Kidney (tissue), 13 donors: ENCODE measurements at regions not wholly inside any gene's neighbourhood (a gene's known extent, or its start where the extent isn't known, plus 50 kb on each side); places are given as distances from the start of the nearest gene placed in this dataset.
A peak's percentile ranks its signal among the peaks of the same experiment; 100 is the strongest.
"Not testable (repeated sequence)": the region's sequence is repeated elsewhere in the genome, so short reads cannot be mapped to it uniquely, and the experiment has no call there.

ENCODE experiments used
- DNase-seq, 5 donors: peaks; one replicate each; pipeline ENCODE4 v3.0.0-alpha.2; 2013 to 2020
- FAIRE-seq: peaks from 2 replicates; lab custom pipeline; 2012; peaks lifted over from hg19 to GRCh38; lab: Jason Lieb, UNC
- H3K27ac ChIP-seq, 2 donors: one replicate each; pipeline ENCODE4 v1.7.0; 2013; ENCODE audit warnings: low read depth in 2 of 2, low read length in 2 of 2, inconsistent platforms in 1 of 2
- H3K27me3 ChIP-seq: one replicate; pipeline ENCODE4 v1.7.1; 2013; ENCODE audit warnings: low read length, inconsistent platforms; ENCODE audit not compliant: control insufficient read depth, insufficient read depth
- H3K36me3 ChIP-seq, 3 donors: one replicate each; pipeline versions ENCODE4 v1.7.0 to v1.7.1; 2013; ENCODE audit warnings: low read length in 3 of 3, control low read depth in 1 of 3, inconsistent platforms in 1 of 3; ENCODE audit not compliant: insufficient read depth in 3 of 3, control insufficient read depth in 2 of 3
- H3K4me1 ChIP-seq, 3 donors: one replicate each; pipeline versions ENCODE4 v1.7.0 to v1.7.1; 2013; ENCODE audit warnings: low read length in 3 of 3, inconsistent platforms in 1 of 3, low read depth in 1 of 3; ENCODE audit not compliant: control insufficient read depth in 2 of 3, insufficient read depth in 2 of 3
- H3K4me3 ChIP-seq, 3 donors: one replicate each; pipeline versions ENCODE4 v1.7.0 to v1.8.1; 2013; ENCODE audit warnings: low read length in 3 of 3, control low read depth in 1 of 3, inconsistent platforms in 1 of 3
- H3K9ac ChIP-seq, 3 donors: one replicate each; pipeline versions ENCODE4 v1.7.0 to v1.7.1; 2013; ENCODE audit warnings: low read length in 3 of 3, control low read depth in 1 of 3, inconsistent platforms in 1 of 3
- H3K9me3 ChIP-seq, 3 donors: one replicate each; pipeline versions ENCODE4 v1.7.0 to v1.7.1; 2013; ENCODE audit warnings: low read length in 3 of 3, control low read depth in 1 of 3, inconsistent platforms in 1 of 3; ENCODE audit not compliant: control insufficient read depth in 2 of 3, insufficient read depth in 1 of 3
- intact Hi-C: fragments of 100-400 bp; cut with DNase I; formaldehyde crosslinking; loops from one replicate; pipeline ENCODE4 v1.11.1; 2022
- TF ChIP-seq, protein P1 (sequence below): IDR thresholded peaks from 3 replicates; pipeline ENCODE4 v1.5.1; 2012; ENCODE audit warnings: mild to moderate bottlenecking, moderate library complexity, borderline replicate concordance; ENCODE audit not compliant: insufficient read depth; ENCODE audit errors: extremely low read depth
- donor health status: control.
- donor health status: control.
- donor health status: control.
- donor health status: control.
- donor health status: control.
- donor health status: DM: yes; HTN: yes; CAD: no.
- donor health status: Normal renal cell carcinoma (clear cell type).

DNA sequence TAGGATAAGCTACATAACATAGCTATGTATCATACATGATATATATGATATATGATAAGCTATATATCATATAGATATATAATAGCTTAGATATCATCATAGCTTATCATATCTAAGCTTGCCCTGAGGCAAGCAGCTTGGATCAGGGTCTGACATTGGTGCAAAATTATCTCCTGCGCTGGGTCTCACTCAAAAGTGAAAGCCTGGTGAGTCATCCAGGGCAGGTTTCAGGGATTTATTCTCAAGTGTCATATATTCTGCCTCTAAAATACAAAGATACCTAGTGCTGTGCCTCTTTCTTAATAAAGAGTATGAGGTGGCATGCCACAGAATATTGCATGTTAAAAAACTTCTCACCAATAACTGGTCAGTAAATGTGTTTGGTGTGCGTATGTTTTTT is 105.9 kb downstream of the CDC14C start:
- intact Hi-C loops, result no loop called here
- no peaks in the 10 kb centered on the region for H3K36me3 ChIP-seq
- FAIRE-seq (no peak), DNase-seq (no peak)
- no peak overlapping the region for H3K27ac ChIP-seq
- H3K4me3 ChIP-seq, result no peak overlapping the region
- no peak overlapping the region for H3K9ac ChIP-seq
- no peaks in the 10 kb centered on the region for H3K27me3 ChIP-seq
- H3K9me3 ChIP-seq, result no peaks in the 10 kb centered on the region
- H3K4me1 ChIP-seq, result no peaks in the 10 kb centered on the region
- TF ChIP-seq, protein P1, sequence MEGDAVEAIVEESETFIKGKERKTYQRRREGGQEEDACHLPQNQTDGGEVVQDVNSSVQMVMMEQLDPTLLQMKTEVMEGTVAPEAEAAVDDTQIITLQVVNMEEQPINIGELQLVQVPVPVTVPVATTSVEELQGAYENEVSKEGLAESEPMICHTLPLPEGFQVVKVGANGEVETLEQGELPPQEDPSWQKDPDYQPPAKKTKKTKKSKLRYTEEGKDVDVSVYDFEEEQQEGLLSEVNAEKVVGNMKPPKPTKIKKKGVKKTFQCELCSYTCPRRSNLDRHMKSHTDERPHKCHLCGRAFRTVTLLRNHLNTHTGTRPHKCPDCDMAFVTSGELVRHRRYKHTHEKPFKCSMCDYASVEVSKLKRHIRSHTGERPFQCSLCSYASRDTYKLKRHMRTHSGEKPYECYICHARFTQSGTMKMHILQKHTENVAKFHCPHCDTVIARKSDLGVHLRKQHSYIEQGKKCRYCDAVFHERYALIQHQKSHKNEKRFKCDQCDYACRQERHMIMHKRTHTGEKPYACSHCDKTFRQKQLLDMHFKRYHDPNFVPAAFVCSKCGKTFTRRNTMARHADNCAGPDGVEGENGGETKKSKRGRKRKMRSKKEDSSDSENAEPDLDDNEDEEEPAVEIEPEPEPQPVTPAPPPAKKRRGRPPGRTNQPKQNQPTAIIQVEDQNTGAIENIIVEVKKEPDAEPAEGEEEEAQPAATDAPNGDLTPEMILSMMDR, result no peak

DNA sequence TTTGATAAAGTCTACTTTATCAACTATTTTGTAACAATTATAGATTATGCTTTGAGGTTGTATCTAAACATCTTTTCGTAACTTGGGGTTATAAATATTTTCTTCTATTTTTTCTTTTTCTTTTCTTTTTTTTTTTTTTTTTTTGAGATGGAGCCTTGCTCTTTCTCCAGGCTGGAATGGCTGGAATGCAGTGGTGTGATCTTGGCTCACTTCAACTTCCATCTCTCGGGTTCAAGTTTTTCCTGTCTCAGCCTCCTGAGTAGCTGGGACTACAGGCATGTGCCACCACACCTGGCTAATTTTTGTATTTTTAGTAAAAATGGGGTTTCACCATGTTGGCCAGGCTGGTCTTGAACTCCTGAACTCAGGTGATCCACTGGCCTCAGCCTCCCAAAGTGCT is 108.8 kb downstream of the CDC14C start:
- H3K9ac ChIP-seq, H3K9me3 ChIP-seq, H3K27me3 ChIP-seq, H3K4me1 ChIP-seq, DNase-seq, H3K36me3 ChIP-seq, H3K27ac ChIP-seq, FAIRE-seq, H3K4me3 ChIP-seq, intact Hi-C loops: not testable (repeated sequence)

DNA sequence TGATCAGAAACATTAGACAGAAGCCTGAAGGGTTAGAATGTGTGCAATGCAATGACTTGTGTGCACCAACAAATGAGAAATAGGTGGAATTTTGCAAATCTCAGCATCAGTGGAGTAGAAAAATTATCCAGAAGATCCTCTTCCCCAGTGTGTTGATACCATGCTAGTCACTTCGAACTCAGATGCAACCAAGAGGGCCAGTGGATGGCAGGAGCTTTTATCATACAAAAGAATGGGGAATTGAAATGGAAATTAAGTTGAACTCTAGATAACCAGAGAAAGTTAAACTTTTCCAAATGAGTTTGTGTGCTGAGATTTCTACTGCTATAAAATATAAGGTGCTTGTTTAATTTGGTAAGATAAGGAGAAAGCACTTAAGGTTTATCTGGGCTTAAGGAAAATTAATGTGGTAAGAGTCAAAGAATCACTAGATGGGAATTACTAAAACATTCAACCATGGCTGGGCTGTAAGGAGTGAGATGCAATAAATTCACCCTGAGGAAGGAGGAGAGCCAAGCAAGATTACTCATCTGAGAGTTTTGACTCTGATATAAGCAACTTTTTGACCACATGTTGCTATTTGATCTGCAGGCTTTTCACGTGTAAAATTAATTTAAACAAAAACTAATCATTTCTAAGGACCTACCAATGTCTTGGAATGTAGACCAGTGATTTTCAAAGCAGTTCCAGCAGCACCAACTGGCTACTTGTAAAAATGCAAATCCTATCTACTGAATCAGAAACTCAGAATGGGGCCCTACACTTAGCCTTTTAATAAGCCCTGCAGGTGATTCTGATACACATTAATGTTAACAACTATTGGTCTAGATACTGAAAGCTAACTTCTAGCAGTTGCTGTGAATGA is 113.2 kb downstream of the CDC14C start:
- intact Hi-C loops, result no loop called here
- Histone ChIP-seq H3K27ac (no peak overlapping the region), H3K9ac (no peak overlapping the region), H3K4me3 (no peak overlapping the region), H3K9me3 (no peaks in the 10 kb centered on the region), H3K4me1 (no peaks in the 10 kb centered on the region), H3K36me3 (no peaks in the 10 kb centered on the region), H3K27me3 (no peaks in the 10 kb centered on the region)
- no peak for FAIRE-seq
- peak in 1 of 5 donors; percentile 29 for DNase-seq
- TF ChIP-seq, protein P1, result no peak

DNA sequence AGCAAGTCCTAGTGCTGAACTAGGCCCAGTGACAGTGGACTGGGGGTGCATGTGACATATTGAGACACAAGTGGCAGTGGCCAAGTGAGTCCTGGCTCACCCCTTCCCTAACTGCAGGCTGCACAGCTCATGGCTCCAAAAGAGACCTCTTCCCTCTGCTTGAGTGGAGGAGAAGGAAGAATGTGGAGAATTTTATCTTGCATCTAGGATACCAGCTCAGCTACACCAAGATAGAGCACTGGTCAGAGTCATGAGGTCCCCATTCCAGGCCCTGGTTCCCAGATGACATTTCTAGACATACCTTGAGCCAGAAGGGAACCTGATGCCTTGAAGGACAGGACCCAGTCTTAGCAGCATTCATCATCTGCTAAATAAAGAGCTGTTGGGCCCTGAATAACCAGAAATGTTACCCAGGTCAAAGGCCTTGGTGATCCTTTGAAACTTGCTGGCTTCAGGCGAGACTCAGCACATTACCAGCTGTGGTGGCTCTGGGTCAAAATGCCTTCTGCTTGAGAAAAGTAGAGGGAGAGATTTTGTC is 114.5 kb downstream of the CDC14C start:
- H3K4me3 ChIP-seq, result no peak overlapping the region
- no peaks in the 10 kb centered on the region for H3K27me3 ChIP-seq
- no peaks in the 10 kb centered on the region for H3K36me3 ChIP-seq
- DNase-seq, result no peak
- no peak overlapping the region for H3K9ac ChIP-seq
- intact Hi-C loops, result no loop called here
- TF ChIP-seq, protein P1, result no peak
- no peaks in the 10 kb centered on the region for H3K4me1 ChIP-seq
- no peaks in the 10 kb centered on the region for H3K9me3 ChIP-seq
- H3K27ac ChIP-seq, result no peak overlapping the region
- no peak for FAIRE-seq
